Astrocyte of the spinal cord (primary cell): ENCODE measurements at regions not wholly inside any gene's neighbourhood (a gene's known extent, or its start where the extent isn't known, plus 50 kb on each side); places are given as distances from the start of the nearest gene placed in this dataset.
"Not testable (repeated sequence)": the region's sequence is repeated elsewhere in the genome, so short reads cannot be mapped to it uniquely, and the experiment has no call there.

Experiments
- DNase-seq: peaks from one replicate; pipeline ENCODE4 v3.0.0; 2011; ENCODE audit warnings: low read depth, low spot score
- H3K4me3 ChIP-seq: 2 replicates; pipeline ENCODE4 v1.5.1; 2011; ENCODE audit warnings: low read depth, mild to moderate bottlenecking, low read length, moderate library complexity
- in situ Hi-C: cut with HindIII; loops from 2 replicates; pipeline ENCODE4 v1.10.0; 2017; ENCODE audit warnings: low sequenced_read_pairs
- TF ChIP-seq, protein P1 (sequence below): IDR thresholded peaks from 2 replicates; pipeline ENCODE4 v1.5.1; 2012; ENCODE audit warnings: low read depth, mild to moderate bottlenecking, low read length, inconsistent platforms

DNA sequence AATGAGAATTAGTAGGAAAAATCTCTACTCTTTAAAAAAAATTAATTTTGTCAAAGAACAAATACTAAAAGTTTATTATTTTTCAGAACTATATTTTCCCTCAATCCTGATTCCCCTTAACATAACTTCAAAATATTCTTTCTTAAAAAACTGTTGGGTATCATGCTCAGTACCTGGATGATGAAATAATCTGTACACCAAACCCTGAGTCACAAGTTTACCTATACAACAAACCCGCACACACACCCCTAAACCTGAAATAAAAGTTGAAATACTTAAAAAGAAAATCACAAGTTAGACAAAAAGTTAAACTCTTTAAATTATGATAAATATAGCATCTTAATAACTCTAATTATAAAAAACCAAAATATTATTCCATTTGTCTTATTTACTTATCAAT is 812.3 kb downstream of the MAT2B start:
- no peak for DNase-seq
- TF ChIP-seq, protein P1, sequence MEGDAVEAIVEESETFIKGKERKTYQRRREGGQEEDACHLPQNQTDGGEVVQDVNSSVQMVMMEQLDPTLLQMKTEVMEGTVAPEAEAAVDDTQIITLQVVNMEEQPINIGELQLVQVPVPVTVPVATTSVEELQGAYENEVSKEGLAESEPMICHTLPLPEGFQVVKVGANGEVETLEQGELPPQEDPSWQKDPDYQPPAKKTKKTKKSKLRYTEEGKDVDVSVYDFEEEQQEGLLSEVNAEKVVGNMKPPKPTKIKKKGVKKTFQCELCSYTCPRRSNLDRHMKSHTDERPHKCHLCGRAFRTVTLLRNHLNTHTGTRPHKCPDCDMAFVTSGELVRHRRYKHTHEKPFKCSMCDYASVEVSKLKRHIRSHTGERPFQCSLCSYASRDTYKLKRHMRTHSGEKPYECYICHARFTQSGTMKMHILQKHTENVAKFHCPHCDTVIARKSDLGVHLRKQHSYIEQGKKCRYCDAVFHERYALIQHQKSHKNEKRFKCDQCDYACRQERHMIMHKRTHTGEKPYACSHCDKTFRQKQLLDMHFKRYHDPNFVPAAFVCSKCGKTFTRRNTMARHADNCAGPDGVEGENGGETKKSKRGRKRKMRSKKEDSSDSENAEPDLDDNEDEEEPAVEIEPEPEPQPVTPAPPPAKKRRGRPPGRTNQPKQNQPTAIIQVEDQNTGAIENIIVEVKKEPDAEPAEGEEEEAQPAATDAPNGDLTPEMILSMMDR, result no peak
- H3K4me3 ChIP-seq, result no peak overlapping the region
- in situ Hi-C loops, result no loop called here

DNA sequence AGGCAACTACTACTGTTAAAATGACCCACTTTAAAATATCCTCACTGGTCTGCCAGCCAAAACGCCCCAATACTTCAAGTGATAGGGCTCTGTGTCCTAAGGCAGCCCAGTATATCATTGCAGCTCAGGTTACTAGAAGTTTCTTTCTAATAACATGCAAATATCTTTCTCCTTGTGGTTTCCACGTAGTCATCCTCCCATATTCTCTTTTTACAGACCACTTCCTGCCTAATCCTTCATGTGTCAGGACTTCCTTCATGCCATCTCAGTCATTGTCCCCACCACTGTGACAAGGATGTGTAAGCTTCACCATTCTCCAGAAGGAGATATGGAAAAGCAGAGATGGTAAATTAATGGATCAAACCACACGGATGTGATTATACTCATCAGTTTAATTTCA is 813.7 kb downstream of the MAT2B start:
- DNase-seq, result no peak
- H3K4me3 ChIP-seq, result no peak overlapping the region
- in situ Hi-C loops, result no loop called here
- TF ChIP-seq, protein P1, result no peak

DNA sequence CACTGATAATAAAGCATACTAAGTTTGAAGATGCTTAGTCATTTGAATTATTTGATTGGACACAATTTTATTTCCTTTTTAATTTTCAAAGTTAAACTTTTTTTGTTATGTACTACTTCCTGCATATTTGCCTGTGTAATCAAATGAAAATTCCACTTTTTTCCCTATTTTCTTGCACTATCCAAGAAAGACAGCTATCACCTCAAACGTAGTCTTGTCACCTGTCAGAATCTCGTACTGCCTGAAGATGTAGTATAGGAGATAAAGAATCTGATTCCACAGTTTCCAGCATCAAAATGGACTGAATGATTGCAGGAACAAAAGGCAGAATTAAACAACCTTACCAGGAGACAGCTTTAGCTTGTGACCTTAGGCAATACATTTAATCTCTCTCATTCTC is 818.8 kb downstream of the MAT2B start:
- in situ Hi-C loops, result no loop called here

DNA sequence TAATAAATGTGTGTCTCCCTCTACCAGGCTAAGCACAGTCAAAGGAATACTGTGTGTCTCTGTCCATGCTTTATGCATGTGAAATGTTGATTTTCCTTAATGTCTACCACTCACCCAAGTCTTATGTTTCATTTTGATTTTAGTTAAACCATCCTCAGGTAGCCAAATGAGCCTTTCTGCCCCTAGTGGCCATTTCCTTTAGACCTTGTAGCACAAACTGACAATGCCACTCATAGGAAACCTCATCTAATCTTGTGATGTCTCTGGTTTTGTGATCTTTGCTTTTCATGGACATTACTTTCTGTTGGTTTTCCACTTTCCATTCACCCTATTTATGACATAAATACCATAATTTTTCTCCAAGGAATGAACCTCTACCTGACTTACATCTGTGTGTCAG is 820.8 kb downstream of the MAT2B start:
- no peak overlapping the region for H3K4me3 ChIP-seq
- TF ChIP-seq, protein P1, result peak; percentile 22
- no peak for DNase-seq
- in situ Hi-C loops, result no loop called here

More for the DNA sequence above, 818.8 kb downstream of the MAT2B start:
- H3K4me3 ChIP-seq, result no peak overlapping the region
- no peak for DNase-seq
- TF ChIP-seq, protein P1, result no peak

DNA sequence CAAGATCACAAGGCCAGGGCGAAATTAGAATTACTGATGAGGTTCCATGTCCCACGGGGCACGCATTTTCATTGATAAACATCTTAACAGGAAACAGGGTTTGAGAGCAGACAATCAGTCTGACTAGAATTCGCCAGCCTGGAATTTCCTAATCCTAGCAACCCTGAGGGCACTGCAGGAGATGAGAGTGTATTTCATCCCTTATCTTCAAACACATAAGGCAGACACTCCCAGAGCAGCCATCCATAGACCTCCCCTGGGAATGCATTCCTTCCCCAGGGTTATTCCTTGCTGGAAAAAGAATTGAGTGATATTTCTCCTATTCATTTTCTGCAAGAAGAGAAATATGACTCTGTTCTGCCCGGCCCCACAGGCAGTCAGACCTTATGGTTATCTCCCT is 821.7 kb downstream of the MAT2B start:
- in situ Hi-C loops, H3K4me3 ChIP-seq, DNase-seq: not testable (repeated sequence)

DNA sequence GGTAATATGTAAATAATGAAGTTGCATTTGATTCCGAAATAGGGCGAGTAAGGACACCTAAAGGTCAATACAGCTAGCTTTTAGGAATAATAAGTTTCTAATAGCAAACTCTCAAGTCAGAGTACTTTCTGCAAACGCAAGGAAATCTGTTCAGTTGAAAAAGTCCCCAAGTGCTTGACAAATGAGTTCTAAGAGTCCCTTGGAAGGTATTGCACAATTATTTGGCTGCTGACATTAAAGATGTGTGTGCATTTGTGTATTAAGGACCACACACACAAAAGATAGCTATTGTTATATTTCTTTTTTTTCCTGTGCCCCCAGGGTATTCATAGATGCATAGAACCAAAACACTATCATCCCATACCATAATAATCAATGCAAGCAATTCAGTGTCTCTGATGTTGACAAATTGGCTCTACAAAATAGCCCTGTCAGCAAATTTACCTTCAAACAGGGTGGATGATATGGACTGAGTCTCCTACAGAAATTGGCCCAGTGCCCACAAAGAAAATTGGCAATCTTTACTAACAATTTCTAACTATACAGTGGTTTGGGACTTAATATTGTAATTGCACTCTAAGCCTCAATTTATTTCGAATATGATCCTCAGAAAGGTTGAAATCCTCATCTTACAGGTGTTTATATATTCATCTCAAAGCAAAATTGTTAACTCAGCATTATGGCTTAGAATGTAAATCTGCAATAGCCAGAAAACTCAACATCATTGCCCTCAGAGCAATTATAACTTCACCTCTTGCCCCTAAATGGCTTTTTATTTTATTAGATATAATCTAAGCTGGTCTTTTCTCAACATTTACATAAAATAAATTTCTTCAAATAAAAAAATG is 827.2 kb downstream of the MAT2B start:
- TF ChIP-seq, protein P1, result no peak

DNA sequence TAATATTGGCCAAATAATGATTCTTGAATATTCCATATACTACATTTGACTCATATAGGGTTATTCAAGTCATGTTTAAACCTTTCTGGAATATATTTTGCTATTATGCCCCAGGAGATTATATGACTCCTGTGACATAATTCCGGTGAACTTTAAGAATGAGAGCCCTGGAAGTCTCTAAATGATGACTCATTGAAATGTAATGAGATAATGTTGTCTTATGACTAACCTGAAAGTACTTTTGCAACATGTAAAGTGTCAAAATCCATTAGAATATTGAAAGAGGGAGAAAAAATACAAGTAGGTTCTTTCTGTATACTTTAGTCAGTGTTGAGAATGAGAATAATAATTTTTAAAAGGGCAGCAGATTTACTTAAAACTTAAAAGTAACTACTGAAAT is 830.4 kb downstream of the MAT2B start:
- no peak overlapping the region for H3K4me3 ChIP-seq
- in situ Hi-C loops, result no loop called here
- TF ChIP-seq, protein P1, result no peak
- peak; percentile 69 for DNase-seq

More for the DNA sequence above, 827.2 kb downstream of the MAT2B start:
- DNase-seq, result no peak
- H3K4me3 ChIP-seq, result no peak overlapping the region
- in situ Hi-C loops, result no loop called here
